Fibroblast of lung (primary cell): ENCODE measurements at regions not wholly inside any gene's neighbourhood (a gene's known extent, or its start where the extent isn't known, plus 50 kb on each side); places are given as distances from the start of the nearest gene placed in this dataset.
"Not testable (repeated sequence)": the region's sequence is repeated elsewhere in the genome, so short reads cannot be mapped to it uniquely, and the experiment has no call there.

Source experiments
- DNase-seq, 2 donors: peaks; one replicate each; pipeline versions ENCODE4 v3.0.0 to v3.0.0-alpha.2; 2010; ENCODE audit warnings: low read depth in 2 of 2
- H2AFZ ChIP-seq: 2 replicates; pipeline ENCODE4 v1.5.1; 2012; ENCODE audit warnings: low read length, control low read depth, inconsistent platforms
- H3K27ac ChIP-seq: 2 replicates; pipeline ENCODE4 v1.5.1; 2011; ENCODE audit warnings: low read length, control low read depth; ENCODE audit not compliant: insufficient read depth
- H3K27me3 ChIP-seq: 2 replicates; pipeline ENCODE4 v1.5.1; 2011; ENCODE audit warnings: mild to moderate bottlenecking, low read length; ENCODE audit not compliant: control insufficient read depth, insufficient read depth
- H3K36me3 ChIP-seq: 2 replicates; pipeline ENCODE4 v1.5.1; 2011; ENCODE audit warnings: low read length; ENCODE audit not compliant: control insufficient read depth, insufficient read depth
- H3K4me1 ChIP-seq: 2 replicates; pipeline ENCODE4 v1.5.1; 2011; ENCODE audit warnings: low read length; ENCODE audit not compliant: control insufficient read depth, insufficient read depth; ENCODE audit errors: extremely low read depth
- H3K4me2 ChIP-seq: 2 replicates; pipeline ENCODE4 v1.5.1; 2011; ENCODE audit warnings: low read length, control low read depth; ENCODE audit not compliant: insufficient read depth; ENCODE audit errors: extremely low read depth
- H3K4me3 ChIP-seq, 4 experiments: fragments of 200-600 bp in 1 of 4; sonication (generic) in 1 of 4; replicated peaks in 1 of 4; 2 replicates each; pipeline ENCODE4 v1.5.1; 2011 to 2016; ENCODE audit warnings: low read length in 4 of 4, low read depth in 3 of 4, mild to moderate bottlenecking in 3 of 4, control low read depth in 2 of 4, inconsistent platforms in 1 of 4, mixed read lengths in 1 of 4; ENCODE audit not compliant: insufficient read depth in 1 of 4; ENCODE audit errors: control extremely low read depth in 1 of 4
- H3K79me2 ChIP-seq: 2 replicates; pipeline ENCODE4 v1.5.1; 2012; ENCODE audit warnings: mild to moderate bottlenecking, low read length, inconsistent platforms; ENCODE audit not compliant: control insufficient read depth, insufficient read depth
- H3K9ac ChIP-seq: 2 replicates; pipeline ENCODE4 v1.5.1; 2011; ENCODE audit warnings: mild to moderate bottlenecking, low read length, control low read depth; ENCODE audit not compliant: insufficient read depth
- H3K9me3 ChIP-seq: 2 replicates; pipeline ENCODE4 v1.5.1; 2012; ENCODE audit warnings: low read depth, low read length; ENCODE audit not compliant: control insufficient read depth, insufficient read depth
- H4K20me1 ChIP-seq: 2 replicates; pipeline ENCODE4 v1.5.1; 2011; ENCODE audit warnings: low read length; ENCODE audit not compliant: control insufficient read depth, insufficient read depth; ENCODE audit errors: extremely low read depth
- CTCF ChIP-seq, 2 donors: IDR thresholded peaks in 1 of 2; conservative IDR thresholded peaks in 1 of 2; 1 replicate in 1 of 2; 2 replicates in 1 of 2; pipeline ENCODE4 v1.5.1; 2011 to 2012; ENCODE audit warnings: low read length in 2 of 2, control low read depth in 1 of 2, inconsistent platforms in 1 of 2, low read depth in 1 of 2, mild to moderate bottlenecking in 1 of 2
- EZH2 ChIP-seq: IDR thresholded peaks from 2 replicates; pipeline ENCODE4 v1.5.1; 2012; ENCODE audit warnings: low read length, control low read depth, mild to moderate bottlenecking; ENCODE audit errors: missing control alignments

GRCh38 chr6:71360556-71361335 is 72.1 kb downstream of the OGFRL1 start:
- H3K9me3 ChIP-seq, H4K20me1 ChIP-seq, H3K79me2 ChIP-seq, H3K4me3 ChIP-seq, H3K36me3 ChIP-seq, H3K9ac ChIP-seq, DNase-seq, H3K27me3 ChIP-seq, H3K27ac ChIP-seq, H3K4me2 ChIP-seq, H3K4me1 ChIP-seq, H2AFZ ChIP-seq: not testable (repeated sequence)

GRCh38 chr6:71364889-71365542 is 76.4 kb downstream of the OGFRL1 start:
- peak in 1 of 2 donors; percentile 43 for DNase-seq
- Histone ChIP-seq H3K9ac (no peak overlapping the region), H3K9me3 (no peaks in the 10 kb centered on the region), H4K20me1 (no peaks in the 10 kb centered on the region), H3K27ac (no peak overlapping the region), H3K4me3 (no peak overlapping the region), H3K4me1 (no peaks in the 10 kb centered on the region), H3K79me2 (no peaks in the 10 kb centered on the region), H3K36me3 (no peaks in the 10 kb centered on the region), H2AFZ (no peak overlapping the region), H3K27me3 (no peaks in the 10 kb centered on the region), H3K4me2 (no peak overlapping the region)
- TF ChIP-seq CTCF (conservative IDR thresholded peaks at IDR 0.05 in 1 of 2, IDR thresholded peaks at IDR 0.05 in 1 of 2; ENCODE audit: low read depth in 1 of 2, low read length in 2 of 2) (no peak), EZH2 (no peak)

- no peaks in the 10 kb centered on the region for H3K79me2 ChIP-seq
- H3K4me3 ChIP-seq, result no peak overlapping the region
- peak in 1 of 2 donors; percentile 34 for DNase-seq
- TF ChIP-seq CTCF (conservative IDR thresholded peaks at IDR 0.05 in 1 of 2, IDR thresholded peaks at IDR 0.05 in 1 of 2; ENCODE audit: low read depth in 1 of 2, low read length in 2 of 2) (no peak), EZH2 (no peak)
- no peak overlapping the region for H3K27ac ChIP-seq
- H3K36me3 ChIP-seq, result no peaks in the 10 kb centered on the region
- H3K27me3 ChIP-seq, result no peaks in the 10 kb centered on the region
- H3K9me3 ChIP-seq, result no peaks in the 10 kb centered on the region
- no peak overlapping the region for H3K4me2 ChIP-seq
- H4K20me1 ChIP-seq, result no peaks in the 10 kb centered on the region
- H3K9ac ChIP-seq, result no peak overlapping the region
- no peak overlapping the region for H2AFZ ChIP-seq
- no peaks in the 10 kb centered on the region for H3K4me1 ChIP-seq
These were observed 79.1 kb downstream of the OGFRL1 start for GRCh38 chr6:71367756-71368155.
